UCSD-AML1 (cell line): ENCODE measurements at regions not wholly inside any gene's neighbourhood (a gene's known extent, or its start where the extent isn't known, plus 50 kb on each side); places are given as distances from the start of the nearest gene placed in this dataset.
"Not testable (repeated sequence)": the region's sequence is repeated elsewhere in the genome, so short reads cannot be mapped to it uniquely, and the experiment has no call there.

Experiments used
- DNase-seq: peaks from one replicate; lab custom pipeline; 2025; ENCODE audit not compliant: unreplicated experiment; lab: John Stamatoyannopoulos, UW

- no peak for DNase-seq
Observed at GRCh38 chr4:127224556-127224955, 408.2 kb upstream of the INTU start.

GRCh38 chr4:127229855-127230608 lies 402.7 kb upstream of the INTU start:
- no peak for DNase-seq

- no peak for DNase-seq
Observed at GRCh38 chr4:127236889-127237288, 395.9 kb upstream of the INTU start.

- DNase-seq, result no peak
Observed at GRCh38 chr4:127237581-127237980, 395.2 kb upstream of the INTU start.

GRCh38 chr4:127238956-127239475 lies 393.7 kb upstream of the INTU start:
- no peak for DNase-seq

GRCh38 chr4:127239902-127240763 lies 392.6 kb upstream of the INTU start:
- DNase-seq, result no peak

- DNase-seq, result no peak
Observed at GRCh38 chr4:127240764-127241105, 392.0 kb upstream of the INTU start.

- DNase-seq, result no peak
Observed at GRCh38 chr4:127244515-127244914, 388.2 kb upstream of the INTU start.

- DNase-seq, result no peak
Observed at GRCh38 chr4:127246963-127247952, 385.5 kb upstream of the INTU start.

GRCh38 chr4:127249066-127249766 lies 383.5 kb upstream of the INTU start:
- DNase-seq, result no peak

GRCh38 chr4:127249767-127250108 lies 383.0 kb upstream of the INTU start:
- DNase-seq, result no peak

GRCh38 chr4:127250577-127250976 lies 382.2 kb upstream of the INTU start:
- DNase-seq, result no peak

GRCh38 chr4:127251423-127251822 lies 381.3 kb upstream of the INTU start:
- no peak for DNase-seq

GRCh38 chr4:127256500-127256899 lies 376.3 kb upstream of the INTU start:
- DNase-seq, result no peak

- DNase-seq, result no peak
Observed at GRCh38 chr4:127261476-127261875, 371.3 kb upstream of the INTU start.

GRCh38 chr4:127268367-127268766 lies 364.4 kb upstream of the INTU start:
- DNase-seq, result no peak

- DNase-seq, result not testable (repeated sequence)
Observed at GRCh38 chr4:127277023-127277422, 355.7 kb upstream of the INTU start.

GRCh38 chr4:127284236-127284635 lies 348.5 kb upstream of the INTU start:
- DNase-seq, result no peak

GRCh38 chr4:127291316-127291715 lies 341.4 kb upstream of the INTU start:
- DNase-seq, result no peak

GRCh38 chr4:127293496-127293895 lies 339.3 kb upstream of the INTU start:
- DNase-seq, result no peak
